GM12891 (cell line): ENCODE measurements at regions not wholly inside any gene's neighbourhood (a gene's known extent, or its start where the extent isn't known, plus 50 kb on each side); places are given as distances from the start of the nearest gene placed in this dataset.

Source experiments
- PAX5 ChIP-seq: IDR thresholded peaks from 2 replicates; pipeline ENCODE4 v1.6.1; 2011; ENCODE audit warnings: low read length, moderate library complexity, mild to moderate bottlenecking; ENCODE audit not compliant: insufficient read depth, severe bottlenecking
- POLR2A ChIP-seq: IDR thresholded peaks from 2 replicates; pipeline ENCODE4 v1.6.1; 2011; ENCODE audit warnings: low read depth, low read length, control low read depth
- POLR2AphosphoS5 ChIP-seq: IDR thresholded peaks from 2 replicates; pipeline ENCODE4 v1.6.1; 2011; ENCODE audit warnings: low read depth, low read length, control low read depth
- POU2F2 ChIP-seq: IDR thresholded peaks from 2 replicates; pipeline ENCODE4 v1.6.1; 2011; ENCODE audit warnings: low read depth, mild to moderate bottlenecking, control low read depth, low read length, moderate library complexity
- SPI1 ChIP-seq: IDR thresholded peaks from 2 replicates; pipeline ENCODE4 v1.6.1; 2011; ENCODE audit warnings: low read depth, low read length, control low read depth
- TAF1 ChIP-seq: IDR thresholded peaks from 2 replicates; pipeline ENCODE4 v1.6.1; 2011; ENCODE audit warnings: low read depth, low read length, control low read depth

DNA sequence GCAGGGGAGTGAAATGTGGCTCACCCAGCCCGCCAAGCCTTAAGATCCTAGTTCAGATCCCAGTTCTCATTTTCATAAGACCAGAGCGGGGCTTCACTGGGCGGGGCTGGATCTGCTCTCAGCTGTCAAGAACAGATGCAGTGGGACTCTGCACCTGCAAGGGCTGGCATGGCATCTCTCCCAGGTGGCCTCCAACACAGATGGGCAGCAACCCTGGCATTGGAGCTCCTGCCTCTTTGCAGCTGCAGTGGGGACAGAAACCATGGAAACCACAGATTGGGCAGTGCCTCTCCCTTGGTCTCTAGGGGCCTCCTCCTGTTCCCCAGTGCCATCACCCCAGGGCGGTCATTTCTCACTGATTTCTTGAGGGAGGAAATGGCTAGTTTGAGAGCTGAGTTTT is 267.7 kb downstream of the PRDM2 start:
- TF ChIP-seq POLR2A (no peak), TAF1 (no peak), POLR2AphosphoS5 (no peak), POU2F2 (no peak), SPI1 (no peak), PAX5 (no peak)
